ENCODE measurements at regions not wholly inside any gene's neighbourhood (a gene's known extent, or its start where the extent isn't known, plus 50 kb on each side); places are given as distances from the start of the nearest gene placed in this dataset.
"Not testable (repeated sequence)": the region's sequence is repeated elsewhere in the genome, so short reads cannot be mapped to it uniquely, and the experiment has no call there.

DNA sequence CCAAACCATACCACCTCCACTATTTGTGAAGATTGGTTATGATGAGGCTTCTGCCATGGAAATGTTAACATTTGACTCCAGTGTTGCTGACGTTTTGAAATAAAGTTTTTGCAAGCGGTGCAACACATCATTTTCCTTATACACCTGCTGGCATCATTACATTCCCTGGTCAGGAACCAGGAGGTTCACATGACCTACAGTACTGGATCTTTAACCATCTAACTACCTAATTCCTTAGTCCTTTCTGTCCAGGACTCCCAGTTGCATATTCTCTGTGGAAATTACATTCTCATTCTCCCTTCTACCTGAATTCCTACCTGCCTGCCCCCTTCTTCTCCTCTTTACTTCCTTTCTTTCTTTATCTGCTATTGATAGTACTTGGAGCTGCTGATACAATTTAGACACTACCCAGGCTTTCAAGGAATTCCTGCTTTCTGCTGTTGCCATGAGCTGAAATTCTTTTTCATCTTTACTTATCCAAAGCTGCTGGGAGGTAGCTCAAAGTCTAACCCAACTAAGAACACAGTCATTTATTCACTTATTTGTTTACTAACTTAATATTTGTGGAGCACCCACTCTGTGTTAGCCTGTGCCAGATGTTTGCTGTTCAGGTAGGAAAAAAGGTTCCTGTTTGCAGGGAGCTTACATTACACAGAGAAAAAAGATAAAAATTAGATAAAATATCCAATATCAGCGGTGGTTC, 144.2 kb downstream of the EDEM1 start:
- DNase-seq = no peak
- H3K4me3 ChIP-seq = no peak overlapping the region
- H3K27me3 ChIP-seq = no peaks in the 10 kb centered on the region
- no peaks in the 10 kb centered on the region for H3K9me3 ChIP-seq
- H3K36me3 ChIP-seq = no peaks in the 10 kb centered on the region

GRCh38 chr3:5332270-5332956, 144.9 kb downstream of the EDEM1 start:
- no peaks in the 10 kb centered on the region for H3K9me3 ChIP-seq
- H3K36me3 ChIP-seq = no peaks in the 10 kb centered on the region
- no peak overlapping the region for H3K4me3 ChIP-seq
- H3K27me3 ChIP-seq = no peaks in the 10 kb centered on the region
- DNase-seq = no peak

DNA sequence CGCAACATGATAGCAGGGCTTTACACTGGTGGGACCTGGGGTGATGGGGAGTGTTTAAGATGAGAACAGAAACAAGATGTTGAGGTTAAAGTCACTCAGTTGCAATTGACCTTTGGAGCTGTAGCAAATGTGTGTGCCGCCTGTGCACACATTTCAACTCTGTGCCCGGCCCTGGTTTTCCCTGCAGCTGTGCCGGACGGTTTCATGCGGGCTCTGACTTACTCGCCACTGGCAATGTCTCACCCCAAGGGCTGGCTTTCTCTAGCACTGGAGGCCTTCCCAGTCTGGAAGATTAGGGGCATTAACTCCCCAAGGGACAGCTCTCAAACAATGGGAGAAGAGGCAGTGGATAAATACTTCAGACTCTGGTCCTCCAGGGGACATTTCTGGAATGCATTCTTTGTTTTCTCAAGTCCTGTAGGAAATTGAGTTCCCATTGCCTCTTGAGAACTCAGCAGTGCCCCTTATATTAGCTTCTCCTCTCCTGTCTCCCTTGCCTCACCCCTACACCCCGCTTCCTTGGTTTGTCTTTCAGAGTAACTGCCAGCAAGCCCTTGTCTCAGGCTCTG, 152.5 kb downstream of the EDEM1 start:
- peak; percentile 26 for DNase-seq
- H3K27me3 ChIP-seq = no peaks in the 10 kb centered on the region
- no peaks in the 10 kb centered on the region for H3K9me3 ChIP-seq
- H3K36me3 ChIP-seq = no peaks in the 10 kb centered on the region
- H3K4me3 ChIP-seq = no peak overlapping the region

DNA sequence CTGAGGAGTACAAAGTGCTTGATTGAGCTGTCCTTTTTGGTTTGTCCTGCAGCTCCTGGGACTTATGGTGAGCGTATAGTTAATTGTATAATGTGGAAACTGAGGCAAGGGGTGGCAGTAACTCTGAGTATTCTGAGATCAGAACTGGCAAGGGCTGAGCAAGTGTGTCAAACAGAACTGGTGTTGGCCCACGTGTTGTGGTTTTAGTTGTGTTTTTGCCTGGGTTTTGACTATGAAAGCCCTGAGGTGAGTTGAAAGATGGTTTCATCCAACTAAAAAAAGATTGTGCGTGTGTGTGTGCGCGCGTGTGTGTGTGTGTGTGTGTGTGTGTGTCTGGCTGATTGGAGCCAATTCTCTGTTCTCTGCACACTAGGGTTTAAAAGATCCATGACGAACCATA, 154.1 kb downstream of the EDEM1 start:
- H3K36me3 ChIP-seq = no peaks in the 10 kb centered on the region
- DNase-seq = no peak
- H3K9me3 ChIP-seq = no peaks in the 10 kb centered on the region
- H3K27me3 ChIP-seq = no peaks in the 10 kb centered on the region
- no peak overlapping the region for H3K4me3 ChIP-seq

DNA sequence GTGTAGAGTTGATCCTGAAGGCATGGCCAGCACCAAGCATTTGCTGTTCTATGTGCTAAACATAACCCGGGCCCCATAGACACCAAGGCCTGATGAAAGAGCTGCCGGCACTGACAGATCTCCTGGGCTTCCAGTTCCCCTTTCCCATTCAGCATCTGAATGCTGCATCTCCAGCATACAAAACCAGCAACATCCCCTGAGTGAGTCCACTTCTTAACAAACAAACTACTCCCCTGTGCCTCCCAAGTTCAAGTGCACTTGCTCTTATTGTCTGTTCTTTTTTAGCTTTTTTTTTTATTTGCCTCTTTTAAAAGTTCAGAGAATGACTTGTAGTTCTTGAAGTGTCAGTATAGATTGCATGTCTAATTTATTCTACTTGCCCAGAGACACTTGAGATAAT, 156.0 kb downstream of the EDEM1 start:
- Histone ChIP-seq H3K36me3 (no peaks in the 10 kb centered on the region), H3K4me3 (no peak overlapping the region), H3K27me3 (no peaks in the 10 kb centered on the region), H3K9me3 (no peaks in the 10 kb centered on the region)
- no peak for DNase-seq

DNA sequence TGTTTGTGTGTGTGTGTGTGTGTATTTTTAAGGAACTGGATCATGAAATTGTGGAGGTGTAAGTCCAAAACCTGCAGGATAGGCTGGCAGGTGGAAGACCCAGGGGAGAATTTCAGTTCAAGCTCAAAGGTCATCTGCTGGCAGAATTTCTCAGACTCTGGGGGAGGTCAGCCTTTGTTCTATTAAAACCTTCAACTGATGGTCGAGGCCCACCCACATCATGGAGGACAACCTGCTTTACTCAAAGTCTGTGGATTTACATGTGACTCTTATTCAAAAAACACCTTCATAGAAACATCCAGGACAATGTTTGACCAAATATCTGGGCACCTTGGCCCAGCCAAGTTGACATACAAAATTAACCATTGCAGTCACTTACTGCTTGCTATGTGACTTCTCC, 157.2 kb downstream of the EDEM1 start:
- Histone ChIP-seq H3K36me3 (no peaks in the 10 kb centered on the region), H3K4me3 (no peak overlapping the region), H3K9me3 (peaks cover 4% of the 10 kb centered on the region; the same call in 1 of the 2 replicates), H3K27me3 (no peaks in the 10 kb centered on the region)
- DNase-seq = no peak

DNA sequence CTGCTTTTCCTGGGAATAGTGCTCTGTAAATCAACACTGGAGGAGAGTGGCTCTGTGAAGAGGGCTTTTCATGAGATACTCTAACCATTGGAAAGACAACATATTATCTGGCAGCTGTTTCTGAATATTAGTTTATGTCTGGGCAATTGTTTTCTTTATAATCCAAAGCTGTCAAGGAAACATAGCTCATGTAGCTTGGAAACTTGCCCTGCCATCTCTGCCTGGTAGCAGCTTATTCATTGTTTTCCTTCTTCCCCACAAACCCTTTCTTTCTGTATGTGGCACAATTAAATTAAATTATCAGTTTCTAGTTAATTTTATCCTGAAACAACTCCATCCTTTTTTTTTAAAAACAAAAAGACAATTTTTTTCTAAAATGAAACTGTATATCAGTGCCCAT, 160.0 kb downstream of the EDEM1 start:
- peaks cover 4% of the 10 kb centered on the region; the same call in 1 of the 2 replicates for H3K9me3 ChIP-seq
- no peaks in the 10 kb centered on the region for H3K36me3 ChIP-seq
- H3K27me3 ChIP-seq = no peaks in the 10 kb centered on the region
- DNase-seq = peak; percentile 42
- no peak overlapping the region for H3K4me3 ChIP-seq

DNA sequence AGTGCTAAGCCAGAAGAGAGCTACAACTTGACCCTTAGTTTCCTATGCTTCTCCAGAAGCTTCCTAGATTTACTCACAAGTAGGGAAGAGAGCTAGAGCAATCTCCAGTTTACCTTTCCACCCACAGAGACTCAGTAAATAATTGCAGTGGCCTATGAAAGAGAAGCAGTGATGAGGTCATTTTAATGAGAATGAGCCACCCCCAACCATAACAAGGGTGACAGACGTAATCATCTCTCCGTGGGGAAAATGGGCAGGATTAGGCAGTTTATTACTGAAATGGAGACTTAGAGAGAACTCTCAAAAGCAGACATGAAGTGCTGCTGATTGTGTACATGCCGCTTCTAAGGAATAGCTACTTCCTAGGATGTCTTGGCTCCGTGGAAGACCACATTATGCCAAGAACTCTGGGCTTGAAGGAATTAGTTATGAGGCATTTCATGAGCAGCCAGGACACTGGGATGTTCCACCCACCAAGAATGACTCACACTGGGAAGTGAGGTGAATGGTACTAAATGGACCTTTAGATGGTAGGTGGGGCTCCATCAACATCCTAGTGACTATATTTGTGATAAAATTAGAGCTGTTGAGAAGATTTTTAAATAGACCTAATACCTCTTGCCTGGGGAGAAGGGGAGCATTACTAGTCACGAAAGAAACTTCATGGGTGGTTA, 160.9 kb downstream of the EDEM1 start:
- H3K27me3 ChIP-seq = no peaks in the 10 kb centered on the region
- no peak overlapping the region for H3K4me3 ChIP-seq
- H3K9me3 ChIP-seq = peaks cover 4% of the 10 kb centered on the region; the same call in 1 of the 2 replicates
- peak; percentile 61 for DNase-seq
- no peaks in the 10 kb centered on the region for H3K36me3 ChIP-seq

- DNase-seq = peak; percentile 1
These were observed 161.8 kb downstream of the EDEM1 start for GRCh38 chr3:5349343-5349742.

GRCh38 chr3:5357089-5357488, 169.6 kb downstream of the EDEM1 start:
- H3K27me3 ChIP-seq = no peaks in the 10 kb centered on the region
- no peaks in the 10 kb centered on the region for H3K36me3 ChIP-seq
- no peak for DNase-seq
- no peaks in the 10 kb centered on the region for H3K9me3 ChIP-seq
- no peak overlapping the region for H3K4me3 ChIP-seq

More at GRCh38 chr3:5349343-5349742, 161.8 kb downstream of the EDEM1 start:
- Histone ChIP-seq H3K36me3 (no peaks in the 10 kb centered on the region), H3K9me3 (peaks cover 4% of the 10 kb centered on the region; the same call in 1 of the 2 replicates), H3K4me3 (no peak overlapping the region), H3K27me3 (no peaks in the 10 kb centered on the region)

DNA sequence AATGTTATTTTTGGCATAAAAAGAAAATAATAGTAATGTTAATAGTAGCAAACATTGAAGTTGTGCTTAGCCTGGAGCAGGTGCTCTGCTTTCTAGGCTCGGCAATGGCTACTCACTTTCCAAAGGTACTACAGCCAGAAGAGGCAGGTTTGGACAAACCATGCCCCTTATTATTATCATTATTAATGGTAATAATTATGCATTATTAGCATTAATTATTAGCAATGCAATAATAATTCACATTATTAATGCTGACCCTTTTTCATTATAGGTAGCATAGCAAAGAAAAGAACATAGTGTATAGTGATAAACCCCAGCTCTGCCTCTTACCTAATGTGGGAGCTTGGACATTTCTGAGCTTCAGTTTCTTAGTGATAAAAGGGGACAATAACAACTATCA, 171.4 kb downstream of the EDEM1 start:
- Histone ChIP-seq H3K4me3 (no peak overlapping the region), H3K9me3 (no peaks in the 10 kb centered on the region), H3K36me3 (no peaks in the 10 kb centered on the region), H3K27me3 (no peaks in the 10 kb centered on the region)
- no peak for DNase-seq

- H3K27me3 ChIP-seq = no peaks in the 10 kb centered on the region
- DNase-seq = no peak
- H3K9me3 ChIP-seq = no peaks in the 10 kb centered on the region
- H3K4me3 ChIP-seq = no peak overlapping the region
- no peaks in the 10 kb centered on the region for H3K36me3 ChIP-seq
These were observed 172.9 kb downstream of the EDEM1 start for GRCh38 chr3:5360453-5360852.

DNA sequence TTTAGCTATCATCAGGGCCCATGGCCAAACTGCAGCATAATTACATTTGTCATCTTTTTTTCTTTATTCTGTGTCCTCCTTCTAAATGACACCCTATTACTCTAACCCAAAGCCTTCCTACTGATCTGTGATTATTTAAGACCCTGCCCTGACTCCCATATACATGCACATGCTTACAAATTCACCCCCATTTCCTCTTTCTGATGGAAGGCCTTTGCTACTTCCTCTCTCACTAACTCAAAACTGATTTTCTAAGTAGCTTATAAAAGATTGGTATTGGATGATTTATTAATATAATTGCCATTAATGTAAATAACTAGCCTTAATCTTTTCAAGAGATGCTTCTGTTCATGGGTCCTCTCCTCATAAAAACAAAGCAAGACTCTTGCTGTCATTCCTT, 179.2 kb downstream of the EDEM1 start:
- H3K36me3 ChIP-seq = no peaks in the 10 kb centered on the region
- H3K9me3 ChIP-seq = no peaks in the 10 kb centered on the region
- H3K4me3 ChIP-seq = no peak overlapping the region

GRCh38 chr3:5371555-5371954, 184.0 kb downstream of the EDEM1 start:
- not testable (repeated sequence) for DNase-seq, H3K36me3 ChIP-seq, H3K4me3 ChIP-seq, H3K9me3 ChIP-seq, H3K27me3 ChIP-seq

More for the DNA sequence above, 179.2 kb downstream of the EDEM1 start:
- DNase-seq = no peak
- no peaks in the 10 kb centered on the region for H3K27me3 ChIP-seq

GRCh38 chr3:5376761-5377160, 189.3 kb downstream of the EDEM1 start:
- Histone ChIP-seq H3K4me3 (no peak overlapping the region), H3K9me3 (no peaks in the 10 kb centered on the region), H3K36me3 (no peaks in the 10 kb centered on the region), H3K27me3 (no peaks in the 10 kb centered on the region)
- no peak for DNase-seq

DNA sequence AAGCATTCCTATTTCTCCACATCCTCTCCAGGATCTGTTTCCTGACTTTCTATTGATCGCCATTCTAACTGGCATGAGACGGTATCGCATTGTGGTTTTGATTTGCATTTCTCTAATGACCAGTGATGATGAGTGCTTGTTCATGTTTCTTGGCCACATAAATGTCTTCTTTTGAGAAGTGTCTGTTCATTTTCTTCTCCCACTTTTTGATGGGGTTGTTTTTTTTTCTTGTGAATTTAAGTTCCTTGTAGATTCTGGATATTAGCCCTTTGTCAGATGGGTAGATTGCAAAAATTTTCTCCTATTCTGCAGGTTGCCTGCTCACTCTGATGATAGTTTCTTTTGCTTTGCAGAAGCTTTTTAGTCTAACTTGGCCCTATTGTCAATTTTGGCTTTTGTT, 191.8 kb downstream of the EDEM1 start:
- not testable (repeated sequence) for H3K36me3 ChIP-seq, H3K4me3 ChIP-seq, DNase-seq, H3K9me3 ChIP-seq, H3K27me3 ChIP-seq

DNA sequence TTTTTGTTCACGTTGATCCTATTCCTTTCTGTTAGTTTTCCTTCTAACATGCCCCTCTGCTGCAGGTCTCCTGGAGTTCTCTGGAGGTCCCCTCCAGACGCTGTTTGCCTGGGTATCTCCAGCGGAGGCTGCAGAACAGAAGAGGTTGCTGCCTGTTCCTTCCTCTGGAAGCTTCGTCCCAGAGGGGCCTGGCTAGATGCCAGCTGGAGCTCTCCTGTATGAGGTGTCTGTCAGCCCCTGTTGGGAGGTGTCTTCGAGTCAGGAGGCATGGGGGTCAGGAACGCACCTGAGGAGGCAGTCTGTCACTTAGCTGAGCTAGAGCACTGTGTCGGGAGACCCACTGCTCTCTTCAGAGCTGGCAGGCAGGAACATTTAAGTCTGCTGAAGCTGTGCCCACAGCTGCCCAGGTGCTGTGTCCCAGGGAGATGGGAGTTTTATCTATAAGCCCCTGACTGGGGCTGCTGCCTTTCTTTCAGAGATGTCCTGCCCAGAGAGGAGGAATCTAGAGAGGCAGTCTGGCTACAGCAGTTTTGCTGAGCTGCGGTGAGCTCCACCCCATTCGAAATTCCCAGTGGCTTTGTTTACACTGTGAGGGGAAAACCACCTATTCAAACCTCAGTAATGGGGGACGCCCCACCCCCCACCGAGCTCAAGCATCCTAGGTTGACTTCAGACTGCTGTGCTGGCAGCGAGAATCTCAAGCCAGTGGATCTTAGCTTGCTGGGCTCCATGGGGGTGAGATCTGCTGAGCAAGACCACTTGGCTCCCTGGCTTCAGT, 196.2 kb downstream of the EDEM1 start:
- H3K4me3 ChIP-seq, H3K9me3 ChIP-seq, H3K36me3 ChIP-seq, DNase-seq, H3K27me3 ChIP-seq: not testable (repeated sequence)

Data from MG63 (cell line).